ENCODE measurements at regions not wholly inside any gene's neighbourhood (a gene's known extent, or its start where the extent isn't known, plus 50 kb on each side); places are given as distances from the start of the nearest gene placed in this dataset.

GRCh38 chr3:106168962-106169750 lies 300.3 kb upstream of the CBLB start:
- Histone ChIP-seq H3K27ac (replicated peaks in 1 of 4) (no peak overlapping the region), H3K27me3 (no peaks in the 10 kb centered on the region), H3K36me3 (no peaks in the 10 kb centered on the region), H3K4me1 (no peaks in the 10 kb centered on the region), H3K4me3 (no peak overlapping the region), H3K9me3 (no peaks in the 10 kb centered on the region)
- intact Hi-C loops (cut with DNase I) = no loop called here
- 81% methylated on average over 5 of the region's 5 CpGs for WGBS
- no peak for DNase-seq (ENCODE audit: extremely low spot score)
- no peak for TF ChIP-seq POLR2A (IDR thresholded peaks at IDR 0.05; ENCODE audit: low read depth)
- TF ChIP-seq POLR2AphosphoS5 (IDR thresholded peaks at IDR 0.05) = no peak
- TF ChIP-seq EP300 (IDR thresholded peaks at IDR 0.05) = no peak
- no peak for TF ChIP-seq CTCF (IDR thresholded peaks at IDR 0.05)

- Histone ChIP-seq H3K36me3 (no peaks in the 10 kb centered on the region), H3K4me3 (no peak overlapping the region), H3K27ac (replicated peaks in 1 of 4) (no peak overlapping the region), H3K27me3 (no peaks in the 10 kb centered on the region), H3K4me1 (no peaks in the 10 kb centered on the region), H3K9me3 (no peaks in the 10 kb centered on the region)
- no peak for TF ChIP-seq POLR2AphosphoS5 (IDR thresholded peaks at IDR 0.05)
- no peak for TF ChIP-seq POLR2A (IDR thresholded peaks at IDR 0.05; ENCODE audit: low read depth)
- TF ChIP-seq EP300 (IDR thresholded peaks at IDR 0.05) = no peak
- TF ChIP-seq CTCF (IDR thresholded peaks at IDR 0.05) = no peak
- DNase-seq (ENCODE audit: extremely low spot score) = no peak
- intact Hi-C loops (cut with DNase I) = no loop called here
- 90% methylated on average over 1 of the region's 1 CpG for WGBS
These were observed 301.8 kb upstream of the CBLB start for GRCh38 chr3:106170636-106171035.

GRCh38 chr3:106172101-106172500 lies 303.3 kb upstream of the CBLB start:
- no peak for DNase-seq (ENCODE audit: extremely low spot score)
- Histone ChIP-seq H3K9me3 (no peaks in the 10 kb centered on the region), H3K4me1 (no peaks in the 10 kb centered on the region), H3K27me3 (no peaks in the 10 kb centered on the region), H3K27ac (replicated peaks in 1 of 4) (no peak overlapping the region), H3K4me3 (no peak overlapping the region), H3K36me3 (no peaks in the 10 kb centered on the region)
- 88% methylated on average over 4 of the region's 4 CpGs for WGBS
- intact Hi-C loops (cut with DNase I) = no loop called here
- TF ChIP-seq POLR2AphosphoS5 (IDR thresholded peaks at IDR 0.05) = no peak
- TF ChIP-seq EP300 (IDR thresholded peaks at IDR 0.05) = no peak
- TF ChIP-seq POLR2A (IDR thresholded peaks at IDR 0.05; ENCODE audit: low read depth) = no peak
- TF ChIP-seq CTCF (IDR thresholded peaks at IDR 0.05) = no peak

- Histone ChIP-seq H3K4me1 (no peaks in the 10 kb centered on the region), H3K4me3 (no peak overlapping the region), H3K27ac (replicated peaks in 1 of 4) (no peak overlapping the region), H3K9me3 (no peaks in the 10 kb centered on the region), H3K36me3 (no peaks in the 10 kb centered on the region), H3K27me3 (no peaks in the 10 kb centered on the region)
- intact Hi-C loops (cut with DNase I) = no loop called here
- TF ChIP-seq EP300 (IDR thresholded peaks at IDR 0.05) = no peak
- no peak for TF ChIP-seq POLR2A (IDR thresholded peaks at IDR 0.05; ENCODE audit: low read depth)
- no peak for TF ChIP-seq CTCF (IDR thresholded peaks at IDR 0.05)
- no peak for TF ChIP-seq POLR2AphosphoS5 (IDR thresholded peaks at IDR 0.05)
- no peak for DNase-seq (ENCODE audit: extremely low spot score)
- 74% methylated on average over 1 of the region's 1 CpG for WGBS
These were observed 304.0 kb upstream of the CBLB start for GRCh38 chr3:106172780-106173179.

GRCh38 chr3:106175276-106175675 lies 306.5 kb upstream of the CBLB start:
- no peaks in the 10 kb centered on the region for H3K9me3 ChIP-seq
- H3K27ac ChIP-seq (replicated peaks in 1 of 4) = no peak overlapping the region
- no peaks in the 10 kb centered on the region for H3K36me3 ChIP-seq
- H3K4me3 ChIP-seq = no peak overlapping the region
- intact Hi-C loops (cut with DNase I) = no loop called here
- no peaks in the 10 kb centered on the region for H3K4me1 ChIP-seq
- no peak for TF ChIP-seq CTCF (IDR thresholded peaks at IDR 0.05)
- no peak for TF ChIP-seq POLR2A (IDR thresholded peaks at IDR 0.05; ENCODE audit: low read depth)
- TF ChIP-seq EP300 (IDR thresholded peaks at IDR 0.05) = no peak
- TF ChIP-seq POLR2AphosphoS5 (IDR thresholded peaks at IDR 0.05) = no peak
- no peak for DNase-seq (ENCODE audit: extremely low spot score)
- no peaks in the 10 kb centered on the region for H3K27me3 ChIP-seq
- 100% methylated on average over 1 of the region's 1 CpG for WGBS

All from esophagus muscularis mucosa (tissue), 4 donors.